Activated T-helper 1 cell treated with Interleukin-2 at 50 U/mL for 16 hours (primary cell): ENCODE measurements at regions not wholly inside any gene's neighbourhood (a gene's known extent, or its start where the extent isn't known, plus 50 kb on each side); places are given as distances from the start of the nearest gene placed in this dataset.

Experiments used
- DNase-seq: peaks from one replicate; pipeline ENCODE4 v3.0.0-alpha.2; 2020; ENCODE audit warnings: low read depth

DNA sequence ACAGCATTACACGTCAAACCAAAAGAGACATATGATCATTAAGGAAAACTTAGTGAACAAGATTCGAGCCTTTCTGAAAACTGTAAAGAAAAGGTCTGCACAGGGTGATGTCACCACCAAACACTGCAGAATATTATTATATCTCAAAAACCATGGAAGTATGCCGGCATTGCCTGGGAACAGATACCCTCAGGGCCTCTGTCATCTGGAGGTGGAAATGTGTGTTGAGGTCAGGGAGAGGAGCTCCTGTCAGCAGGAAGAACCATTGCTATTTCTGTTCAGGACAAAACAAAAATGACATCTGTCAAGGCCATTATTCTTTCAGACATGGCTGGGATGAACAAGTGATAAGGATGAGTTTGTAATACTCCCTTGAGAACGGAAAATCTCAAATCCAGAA lies 365.9 kb upstream of the TRIB2 start:
- DNase-seq, result no peak

GRCh38 chr2:12352889-12353288 lies 363.8 kb upstream of the TRIB2 start:
- DNase-seq, result no peak

DNA sequence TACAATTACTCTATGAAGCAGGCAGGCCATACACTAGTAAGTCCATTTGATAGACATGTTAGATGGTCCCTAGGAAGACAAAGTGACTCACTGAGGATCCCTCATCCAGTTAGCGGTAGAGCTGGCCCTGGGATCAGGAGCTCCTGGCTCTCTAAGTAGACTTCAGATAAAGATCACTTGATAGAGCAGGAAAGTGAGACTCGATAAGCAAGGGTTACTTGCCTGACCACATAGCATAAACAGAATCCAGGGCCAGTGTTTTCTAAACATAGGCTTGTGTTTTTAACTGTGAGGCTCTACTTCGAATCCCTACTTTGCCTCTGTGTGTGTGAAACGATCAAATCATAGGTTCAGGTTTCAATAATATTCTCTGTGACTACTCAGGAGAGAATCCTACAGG lies 355.2 kb upstream of the TRIB2 start:
- DNase-seq, result no peak

- DNase-seq, result no peak
These were observed 353.6 kb upstream of the TRIB2 start for GRCh38 chr2:12363138-12363537.

DNA sequence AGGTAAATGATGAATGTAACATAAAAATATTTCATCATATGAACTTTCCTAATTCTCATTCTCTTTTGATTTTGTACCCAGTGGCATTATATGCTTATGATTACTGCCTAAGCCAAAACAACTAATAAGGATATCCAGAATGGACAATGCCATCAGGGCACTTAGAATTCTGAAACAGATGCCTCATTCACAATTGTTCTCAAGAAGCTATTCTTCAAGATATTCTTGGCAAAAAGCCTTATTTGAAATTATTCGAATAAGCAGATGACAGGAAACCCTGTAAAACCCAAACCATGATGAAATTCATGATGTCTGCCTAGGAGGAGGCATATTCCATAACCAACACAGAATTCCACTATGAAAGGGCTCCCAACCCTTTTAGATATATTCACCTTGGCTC lies 353.2 kb upstream of the TRIB2 start:
- no peak for DNase-seq

DNA sequence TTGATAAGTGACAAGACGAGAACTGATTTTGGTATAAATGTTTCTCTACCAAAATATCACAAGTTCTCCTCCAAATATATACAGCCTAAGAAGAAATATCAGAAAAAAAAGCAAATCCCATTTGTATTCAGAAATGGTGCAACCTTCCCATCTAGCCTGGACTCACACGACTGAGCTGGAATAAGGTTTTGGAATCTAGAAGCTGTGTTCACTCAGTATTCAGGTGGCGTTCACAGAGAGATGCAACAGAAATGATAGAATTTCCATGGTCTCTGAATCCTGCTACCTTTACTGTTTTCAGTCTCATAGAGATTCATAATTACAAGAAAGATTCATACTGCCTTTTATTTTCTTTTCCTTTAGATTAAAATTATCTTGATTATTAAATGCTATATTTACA lies 347.2 kb upstream of the TRIB2 start:
- DNase-seq, result no peak

DNA sequence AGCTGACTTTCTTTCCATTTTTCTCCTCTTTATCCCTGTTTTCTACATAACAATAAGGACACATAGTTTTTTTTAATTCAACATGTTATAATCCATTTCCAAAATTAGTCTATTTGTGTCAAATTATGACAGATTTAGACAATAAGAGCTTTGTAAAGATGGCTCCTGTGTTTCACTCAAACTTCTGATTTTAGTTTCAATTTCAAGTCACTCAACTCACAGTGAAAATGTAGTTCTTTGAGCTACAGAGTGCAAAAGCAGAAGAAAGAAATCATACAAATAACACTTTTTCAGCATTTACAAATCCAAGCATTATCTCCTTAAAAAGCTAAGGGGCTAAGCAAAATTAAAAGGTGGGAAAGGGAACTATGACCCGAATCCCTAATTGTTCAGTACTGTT lies 340.7 kb upstream of the TRIB2 start:
- DNase-seq, result no peak

DNA sequence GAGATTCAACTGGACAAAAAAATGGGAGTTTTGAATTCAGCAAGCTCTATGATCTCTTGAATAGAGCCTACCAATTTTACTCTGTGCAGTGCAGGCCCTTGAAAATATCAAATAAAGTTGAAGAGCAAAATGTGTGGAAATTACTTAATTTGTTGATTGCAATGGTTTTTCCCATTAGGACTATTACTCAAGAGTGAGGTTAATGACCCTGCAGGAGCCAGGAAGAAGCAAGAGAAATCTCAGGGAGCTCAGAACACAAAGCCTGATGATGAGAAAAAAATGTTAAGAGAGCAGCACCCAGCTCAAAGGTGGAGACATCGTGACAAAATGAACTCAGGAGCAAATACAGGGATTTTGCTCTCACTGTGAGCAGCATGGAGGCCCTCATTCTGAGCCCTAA lies 337.6 kb upstream of the TRIB2 start:
- no peak for DNase-seq

- no peak for DNase-seq
These were observed 335.0 kb upstream of the TRIB2 start for GRCh38 chr2:12381543-12382325.

DNA sequence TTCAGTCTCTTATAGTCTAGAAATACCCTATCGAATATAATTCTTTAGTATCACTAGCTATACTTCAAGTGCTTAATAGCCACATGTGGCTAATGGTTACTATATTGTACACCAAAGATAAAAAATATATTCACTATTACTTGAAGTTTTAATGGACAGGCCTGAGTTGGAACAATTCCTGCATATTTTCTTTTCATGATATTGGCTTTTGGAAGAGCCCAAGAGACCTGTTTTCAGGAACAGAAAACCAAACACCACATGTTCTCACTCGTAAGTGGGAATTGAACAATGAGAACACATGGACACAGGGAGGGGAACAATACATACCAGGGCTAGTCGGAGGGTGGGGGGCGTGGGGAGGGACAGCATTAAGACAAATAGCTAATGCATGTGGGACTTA lies 334.4 kb upstream of the TRIB2 start:
- DNase-seq, result no peak

- no peak for DNase-seq
These were observed 327.2 kb upstream of the TRIB2 start for GRCh38 chr2:12389344-12390045.

DNA sequence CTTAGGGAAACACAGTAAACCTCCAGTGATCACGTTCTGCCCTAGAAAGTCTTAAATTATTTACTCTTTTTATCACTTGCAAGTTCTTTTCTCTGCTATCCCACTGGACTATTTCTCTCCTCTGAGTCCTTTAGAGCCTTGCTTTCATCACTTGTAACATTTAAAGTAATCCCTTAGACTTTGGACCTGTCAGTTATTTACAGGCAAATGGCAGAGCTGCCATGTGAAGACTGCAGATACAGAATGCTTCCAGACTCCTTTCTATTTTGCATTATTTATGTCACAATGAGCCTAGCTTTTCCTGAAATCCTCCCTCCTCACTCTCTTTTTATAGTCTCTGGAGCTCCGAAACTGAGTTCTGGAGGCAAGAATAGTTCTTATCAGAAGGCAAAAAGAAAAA lies 325.6 kb upstream of the TRIB2 start:
- no peak for DNase-seq

DNA sequence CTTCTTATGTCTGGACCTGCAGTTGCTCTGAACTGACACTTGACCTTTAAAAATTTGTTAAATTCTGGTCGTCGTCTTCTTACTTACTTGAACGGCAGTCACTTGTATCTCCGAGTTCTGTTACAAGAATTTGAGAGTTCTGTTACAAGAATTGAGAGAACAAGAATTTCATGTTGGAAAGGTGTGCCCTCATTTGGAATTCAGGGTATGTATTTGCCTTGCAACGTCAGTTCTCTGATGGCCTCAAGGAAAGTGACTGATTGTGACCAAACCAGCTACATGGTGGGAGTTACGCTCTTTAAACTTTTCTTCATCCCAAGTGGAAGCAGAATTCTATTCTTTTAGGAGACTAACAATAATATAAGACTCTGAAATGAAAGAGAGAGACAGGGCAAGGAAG lies 320.0 kb upstream of the TRIB2 start:
- no peak for DNase-seq

DNA sequence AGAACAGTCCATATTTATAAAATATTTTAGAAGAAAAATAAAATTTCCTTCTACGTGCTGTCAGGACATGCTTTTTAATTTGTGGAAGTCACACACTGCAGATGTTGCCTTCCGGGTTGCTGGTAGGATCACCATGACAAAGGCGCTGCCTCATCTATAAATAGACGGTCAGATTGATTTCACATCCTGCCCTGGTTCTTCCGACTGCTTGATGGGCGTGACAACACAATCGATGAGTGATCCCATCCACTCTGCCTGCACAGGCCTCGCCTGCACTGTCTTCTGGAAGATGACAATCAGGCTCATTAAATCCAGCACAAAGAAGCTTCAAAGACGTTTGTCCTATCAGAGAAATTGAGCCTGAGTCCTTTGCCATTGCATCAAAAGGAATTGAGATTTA lies 318.9 kb upstream of the TRIB2 start:
- no peak for DNase-seq

GRCh38 chr2:12399240-12399639 lies 317.5 kb upstream of the TRIB2 start:
- no peak for DNase-seq

DNA sequence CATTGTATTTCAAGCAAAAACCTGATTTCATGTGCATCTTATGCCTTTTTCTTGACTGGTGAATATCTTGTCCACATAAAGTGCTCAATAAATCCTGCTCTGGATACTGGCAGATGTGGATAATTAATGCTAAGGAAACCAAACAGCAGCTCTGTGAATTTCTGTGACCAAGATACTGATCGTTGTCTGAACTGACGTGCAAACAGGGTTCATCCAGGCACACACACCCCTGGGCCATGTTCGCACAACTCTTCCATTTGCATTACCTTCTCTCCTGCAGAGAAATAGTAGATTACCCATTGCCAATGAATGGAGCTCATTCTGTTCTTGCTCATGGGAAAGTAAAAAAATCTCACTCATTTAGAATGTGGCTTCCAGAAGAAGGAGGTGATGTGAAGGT lies 316.2 kb upstream of the TRIB2 start:
- no peak for DNase-seq

- DNase-seq, result no peak
These were observed 314.1 kb upstream of the TRIB2 start for GRCh38 chr2:12402440-12403139.

GRCh38 chr2:12404497-12404896 lies 312.2 kb upstream of the TRIB2 start:
- no peak for DNase-seq

DNA sequence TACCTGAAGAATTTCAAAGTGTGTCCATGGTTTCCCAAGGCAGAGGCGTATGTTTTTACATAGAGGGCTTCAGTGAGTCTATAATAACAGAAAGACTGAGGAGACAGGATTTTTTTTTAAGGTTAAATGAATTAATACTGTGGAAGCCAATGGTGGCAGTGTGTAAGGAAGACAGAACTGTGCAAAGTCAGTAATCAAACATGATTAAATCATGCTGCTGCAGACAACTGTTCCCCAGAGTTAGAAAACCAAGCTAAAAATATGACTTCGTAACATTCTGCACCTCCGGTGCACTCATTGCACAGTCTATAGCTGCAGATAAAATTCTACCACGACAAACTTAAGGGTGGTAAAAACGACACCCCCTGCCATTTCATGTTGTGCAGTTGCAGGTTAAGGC lies 309.6 kb upstream of the TRIB2 start:
- DNase-seq, result no peak

GRCh38 chr2:12412898-12413305 lies 303.8 kb upstream of the TRIB2 start:
- DNase-seq, result no peak

DNA sequence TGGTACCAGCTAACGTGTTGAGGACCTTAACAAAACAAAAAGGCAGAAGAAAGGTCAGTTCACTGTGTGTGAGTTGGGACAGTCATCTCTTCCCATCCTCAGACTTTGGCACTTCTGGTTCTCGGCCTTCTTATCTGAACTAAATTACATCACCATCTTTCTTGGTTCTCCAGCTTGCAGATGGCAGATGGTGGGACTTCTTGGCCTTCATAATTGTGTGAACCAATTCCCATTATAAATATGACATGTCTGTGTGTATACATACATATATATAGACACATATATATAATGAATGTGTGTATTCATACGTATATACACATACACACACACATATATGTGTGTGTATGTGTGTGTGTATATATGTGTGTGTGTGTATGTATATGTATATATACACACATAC lies 301.2 kb upstream of the TRIB2 start:
- no peak for DNase-seq

- peak; percentile 45 for DNase-seq
These were observed 300.1 kb upstream of the TRIB2 start for GRCh38 chr2:12416600-12416999.

DNA sequence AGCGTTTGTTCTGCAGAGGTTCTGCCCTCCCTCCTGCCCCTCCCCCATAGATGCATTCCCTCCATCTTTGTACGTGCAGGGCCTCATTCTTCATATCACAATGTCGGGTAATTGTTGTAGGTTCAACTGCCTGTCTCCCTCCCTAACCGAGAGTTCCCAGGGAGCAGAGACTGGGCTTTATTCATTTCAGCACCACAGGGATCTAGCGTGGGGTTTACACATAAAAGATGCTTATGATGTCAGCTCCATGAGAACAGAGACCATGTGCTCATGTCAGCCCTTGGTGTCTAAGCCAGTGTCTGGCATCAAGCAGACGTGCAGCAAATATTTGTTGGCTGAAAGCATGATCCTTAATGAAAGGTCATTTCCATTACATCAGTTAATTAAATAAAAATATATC lies 298.9 kb upstream of the TRIB2 start:
- no peak for DNase-seq
